Breast epithelium (tissue), 3 donors: ENCODE measurements at regions not wholly inside any gene's neighbourhood (a gene's known extent, or its start where the extent isn't known, plus 50 kb on each side); places are given as distances from the start of the nearest gene placed in this dataset.

ENCODE experiments used
- POLR2A ChIP-seq: fragments of 450-650 bp; IDR thresholded peaks from one replicate; pipeline ENCODE4 v1.6.1; 2016; ENCODE audit warnings: antibody characterized with exemption, mild to moderate bottlenecking, moderate library complexity
- POLR2AphosphoS5 ChIP-seq, 3 donors: sonication (generic); formaldehyde crosslinking; IDR thresholded peaks; one replicate each; pipeline ENCODE4 v1.6.1; 2017; ENCODE audit warnings: antibody characterized with exemption in 3 of 3

DNA sequence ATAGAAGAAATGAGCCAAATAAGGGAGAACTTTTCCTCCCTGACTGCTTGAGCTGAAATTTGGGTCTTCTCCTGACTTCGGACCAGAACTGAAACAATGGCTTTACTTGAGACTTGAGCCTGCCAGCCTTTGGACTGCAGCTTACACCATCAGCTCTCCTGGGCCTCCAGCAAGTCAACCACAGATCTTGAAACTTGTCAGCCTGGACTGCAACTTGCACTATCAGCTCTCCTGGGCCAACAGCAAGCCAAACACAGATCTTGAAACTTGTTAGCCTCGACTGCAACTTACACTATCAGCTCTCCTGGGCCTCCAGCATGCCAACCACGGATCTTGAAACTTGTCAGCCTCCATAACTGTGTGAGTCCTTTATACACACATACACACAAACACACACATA lies 425.9 kb upstream of the PCDH7 start:
- no peak for TF ChIP-seq POLR2A
- TF ChIP-seq POLR2AphosphoS5 (IDR thresholded peaks at IDR 0.05) = no peak
